K562 (cell line): ENCODE measurements at regions not wholly inside any gene's neighbourhood (a gene's known extent, or its start where the extent isn't known, plus 50 kb on each side); places are given as distances from the start of the nearest gene placed in this dataset.

Experiments
- ATAC-seq: fragments of 200-7000 bp; cut with Tn5 transposase; 3 replicates; pipeline ENCODE4 v1.9.1; 2020; ENCODE audit warnings: moderate library complexity
- BruUV-seq: library from RNA; stranded (reverse); fragments of 400-500 nt; replicated peaks from 2 replicates; lab custom pipeline; 2021; lab: Mats Ljungman, UMichigan
- CTCF ChIA-PET: fragments of 300-600 bp; formaldehyde crosslinking; extraction: SDS; loops from one replicate; lab custom pipeline; 2021; ENCODE audit warnings: low intra/inter-chr PET ratio; lab: Yijun Ruan, JAX
- POLR2A ChIA-PET: fragments of 300-600, 350-650 bp; sonication (Branson Sonifier 250); formaldehyde crosslinking; extraction: SDS; loops from one replicate; lab custom pipeline; 2021; ENCODE audit warnings: antibody characterized with exemption, inconsistent platforms; lab: Yijun Ruan, JAX
- DNase-seq, 4 experiments: peaks; one replicate each; pipeline versions ENCODE4 v3.0.0 to v3.0.0-alpha.2; 2011 to 2018; ENCODE audit warnings: low spot score in 3 of 4, mixed read lengths in 3 of 4; ENCODE audit errors: extremely low read depth in 1 of 4
- FAIRE-seq: peaks from 2 replicates; lab custom pipeline; 2011; peaks lifted over from hg19 to GRCh38; lab: Jason Lieb, UNC
- H2AFZ ChIP-seq: 2 replicates; pipeline ENCODE4 v1.6.0; 2011; ENCODE audit warnings: low read depth, low read length, control low read depth, inconsistent platforms
- H3K27ac ChIP-seq: fragments of 200-600 bp; 3 replicates; pipeline ENCODE4 v1.8.0; 2011; ENCODE audit warnings: low read depth, mild to moderate bottlenecking, control low read depth, inconsistent platforms, low read length, moderate library complexity, mixed read lengths; ENCODE audit errors: extremely low read depth
- H3K27me3 ChIP-seq, 2 experiments: fragments of 300-600 bp in 1 of 2; 2 replicates in 1 of 2; 3 replicates in 1 of 2; pipeline versions ENCODE4 v1.6.0 to v1.8.0; 2011; ENCODE audit warnings: inconsistent platforms in 2 of 2, low read length in 2 of 2, mild to moderate bottlenecking in 1 of 2, mixed read lengths in 1 of 2, moderate library complexity in 1 of 2; ENCODE audit not compliant: control insufficient read depth in 2 of 2, insufficient read depth in 2 of 2
- H3K36me3 ChIP-seq: fragments of 300-600 bp; 3 replicates; pipeline ENCODE4 v1.8.0; 2011; ENCODE audit warnings: mild to moderate bottlenecking, low read length, inconsistent platforms; ENCODE audit not compliant: control insufficient read depth, insufficient read depth
- H3K4me1 ChIP-seq, 2 experiments: fragments of 200-600 bp in 1 of 2; replicated peaks in 1 of 2; 2 replicates in 1 of 2; 3 replicates in 1 of 2; pipeline versions ENCODE4 v1.5.1 to v1.8.0; 2011; ENCODE audit warnings: inconsistent platforms in 2 of 2, low read length in 2 of 2, mild to moderate bottlenecking in 1 of 2, mixed read lengths in 1 of 2, moderate library complexity in 1 of 2; ENCODE audit not compliant: control insufficient read depth in 2 of 2, insufficient read depth in 2 of 2
- H3K4me2 ChIP-seq: 2 replicates; pipeline ENCODE4 v1.6.1; 2011; ENCODE audit warnings: low read length, control low read depth, inconsistent platforms, mixed read lengths; ENCODE audit not compliant: insufficient read depth
- H3K4me3 ChIP-seq: fragments of 200-600 bp; sonication (generic), shearing (Covaris generic); 2 replicates; pipeline ENCODE4 v1.5.1; 2016; ENCODE audit warnings: control low read depth, inconsistent platforms
- H3K79me2 ChIP-seq: fragments of 200-600 bp; 3 replicates; pipeline ENCODE4 v1.8.0; 2011; ENCODE audit warnings: low read length, inconsistent platforms; ENCODE audit not compliant: control insufficient read depth, insufficient read depth
- H3K9ac ChIP-seq, 2 experiments: 2 replicates each; pipeline versions ENCODE4 v1.6.0 to v1.6.1; 2011; ENCODE audit warnings: low read depth in 2 of 2, low read length in 2 of 2, control low read depth in 1 of 2, inconsistent platforms in 1 of 2, mild to moderate bottlenecking in 1 of 2, mixed read lengths in 1 of 2; ENCODE audit not compliant: insufficient read depth in 1 of 2
- H3K9me1 ChIP-seq: one replicate; pipeline ENCODE4 v1.6.0; 2011; ENCODE audit warnings: inconsistent platforms, mild to moderate bottlenecking, low read length, moderate library complexity; ENCODE audit not compliant: control insufficient read depth, insufficient read depth
- H3K9me3 ChIP-seq: replicated peaks from 2 replicates; pipeline ENCODE4 v1.5.1; 2011; ENCODE audit warnings: low read depth, low read length, inconsistent platforms; ENCODE audit not compliant: control insufficient read depth, insufficient read depth
- H4K20me1 ChIP-seq: replicated peaks from 2 replicates; pipeline ENCODE4 v1.6.1; 2011; ENCODE audit warnings: low read length, inconsistent platforms, mixed read lengths; ENCODE audit not compliant: control insufficient read depth, insufficient read depth
- BCOR ChIP-seq: fragments of 450-650 bp; IDR thresholded peaks from 2 replicates; pipeline ENCODE4 v1.6.1; 2016
- GATAD2A ChIP-seq: fragments of 450-650 bp; IDR thresholded peaks from 2 replicates; pipeline ENCODE4 v1.6.1; 2017
- KAT7 ChIP-seq: sonication (generic); formaldehyde crosslinking; IDR thresholded peaks from 2 replicates; pipeline ENCODE4 v1.8.0; 2022; ENCODE audit warnings: missing genetic modification reagents, mild to moderate bottlenecking, borderline replicate concordance
- RAD21 ChIP-seq, 2 experiments: fragments of 250-450 bp in 1 of 2; fragments of 450-650 bp in 1 of 2; sonication (Bioruptor Pico) in 1 of 2; formaldehyde crosslinking in 1 of 2; IDR thresholded peaks in 1 of 2; conservative IDR thresholded peaks in 1 of 2; 2 replicates each; pipeline versions ENCODE4 v1.4.0 to v1.8.0; 2020 to 2022; ENCODE audit warnings: mild to moderate bottlenecking in 2 of 2, moderate library complexity in 1 of 2
- XRCC5 ChIP-seq: fragments of 200-400 bp; formaldehyde crosslinking; IDR thresholded peaks from 2 replicates; pipeline ENCODE4 v1.6.1; 2017; ENCODE audit warnings: low read depth, mild to moderate bottlenecking, low read length
- ZBTB40 ChIP-seq, 2 experiments: fragments of 450-650 bp in 1 of 2; sonication (generic) in 1 of 2; formaldehyde crosslinking in 1 of 2; IDR thresholded peaks; 2 replicates each; pipeline versions ENCODE4 v1.7.1 to v1.9.0; 2016 to 2022; ENCODE audit warnings: inconsistent platforms in 1 of 2, mild to moderate bottlenecking in 1 of 2, missing genetic modification reagents in 1 of 2
- ZBTB49 ChIP-seq: sonication (generic); formaldehyde crosslinking; IDR thresholded peaks from 2 replicates; pipeline ENCODE4 v1.8.0; 2022; ENCODE audit warnings: missing genetic modification reagents, mild to moderate bottlenecking, borderline replicate concordance
- ZNF431 ChIP-seq: sonication (generic); formaldehyde crosslinking; IDR thresholded peaks from 2 replicates; pipeline ENCODE4 v1.8.0; 2022; ENCODE audit warnings: mild to moderate bottlenecking, missing genetic modification reagents
- WGBS: fragments of 100-300 bp; shearing (Covaris generic); methylation state at CpG from one replicate; pipeline ENCODE4 v1.1.6; 2016; ENCODE audit warnings: low coverage, mixed read lengths; ENCODE audit not compliant: insufficient coverage; ENCODE audit errors: missing lambda C conversion rate; 5-methylcytosine and 5-hydroxymethylcytosine counted together
- in situ Hi-C: fragments of 300-500 bp; cut with MboI; formaldehyde crosslinking; loops from 4 replicates; pipeline ENCODE4 v1.15.0; 2018; ENCODE audit warnings: inconsistent platforms, mixed read lengths
- intact Hi-C: fragments of 100-400 bp; cut with micrococcal nuclease; formaldehyde crosslinking; loops from 2 replicates; pipeline ENCODE4 v1.14.2; 2022

- in situ Hi-C loops = loop anchor here (25.0 kb wide), 1 partner anchor 513 kb away; no protein-coding TSS in a partner anchor
Observed at GRCh38 chr3:178949896-178950295, 121.7 kb downstream of the ZMAT3 start.

More at GRCh38 chr3:178949896-178950295, 121.7 kb downstream of the ZMAT3 start:
- FAIRE-seq = no peak
- H3K27me3 ChIP-seq = no peaks in the 10 kb centered on the region
- no peak overlapping the region for H3K4me3 ChIP-seq
- ChIA-PET CTCF (no interaction called here), POLR2A (no interaction called here)
- H3K9me3 ChIP-seq = no peaks in the 10 kb centered on the region
- no peaks in the 10 kb centered on the region for H4K20me1 ChIP-seq
- no peak overlapping the region for H3K9ac ChIP-seq
- BruUV-seq = no TSS peak
- H2AFZ ChIP-seq = no peak overlapping the region
- no peaks in the 10 kb centered on the region for H3K9me1 ChIP-seq
- no peaks in the 10 kb centered on the region for H3K4me1 ChIP-seq
- TF ChIP-seq ZBTB40 (IDR thresholded peaks at IDR 0.05) = no peak
- TF ChIP-seq ZBTB40 (CRISPR knock-in tag; IDR thresholded peaks at IDR 0.05) = no peak
- TF ChIP-seq GATAD2A = no peak
- no peak for TF ChIP-seq RAD21 (CRISPR knock-in tag; conservative IDR thresholded peaks at IDR 0.05 in 1 of 2, IDR thresholded peaks at IDR 0.05 in 1 of 2)
- no peak for TF ChIP-seq KAT7
- TF ChIP-seq BCOR = no peak
- no peak for TF ChIP-seq ZBTB49
- no peak for TF ChIP-seq XRCC5
- TF ChIP-seq ZNF431 (CRISPR knock-in tag) = no peak
- no peak for DNase-seq
- H3K36me3 ChIP-seq = no peaks in the 10 kb centered on the region
- no peak overlapping the region for H3K4me2 ChIP-seq
- no peaks in the 10 kb centered on the region for H3K79me2 ChIP-seq
- 0% methylated on average over 3 of the region's 3 CpGs for WGBS
- intact Hi-C loops = no loop called here
- H3K27ac ChIP-seq = no peak overlapping the region
- ATAC-seq = no peak
